Activated naive CD4-positive, alpha-beta T cell treated with anti-CD3 and anti-CD28 coated beads for 36 hours (primary cell): ENCODE measurements at regions not wholly inside any gene's neighbourhood (a gene's known extent, or its start where the extent isn't known, plus 50 kb on each side); places are given as distances from the start of the nearest gene placed in this dataset.

ENCODE experiments used
- CTCF ChIA-PET: fragments of 350-600 bp; sonication (Branson Sonifier 250); formaldehyde crosslinking; loops from one replicate; lab custom pipeline; 2021; ENCODE audit warnings: antibody characterized with exemption; lab: Charles Lee
- DNase-seq: peaks from one replicate; pipeline ENCODE4 v3.0.0-alpha.2; 2020
- H3K27ac Mint-ChIP-seq: one replicate; pipeline ENCODE4 v1.8.0; 2021; ENCODE audit warnings: mild to moderate bottlenecking, mixed read lengths
- H3K27me3 Mint-ChIP-seq: one replicate; pipeline ENCODE4 v1.8.0; 2021; ENCODE audit warnings: low read depth, mixed read lengths
- H3K36me3 Mint-ChIP-seq: one replicate; pipeline ENCODE4 v1.8.0; 2021; ENCODE audit warnings: low read depth, mixed read lengths
- H3K4me1 Mint-ChIP-seq: one replicate; pipeline ENCODE4 v1.8.0; 2021; ENCODE audit warnings: low read depth, mixed read lengths
- H3K4me3 Mint-ChIP-seq: one replicate; pipeline ENCODE4 v1.8.0; 2021; ENCODE audit warnings: mild to moderate bottlenecking, moderate library complexity, mixed read lengths
- H3K9me3 Mint-ChIP-seq: one replicate; pipeline ENCODE4 v1.8.0; 2021; ENCODE audit warnings: mixed read lengths
- intact Hi-C: fragments of 100-400 bp; cut with micrococcal nuclease; formaldehyde crosslinking; loops from one replicate; pipeline ENCODE4 v1.15.1; 2023

DNA sequence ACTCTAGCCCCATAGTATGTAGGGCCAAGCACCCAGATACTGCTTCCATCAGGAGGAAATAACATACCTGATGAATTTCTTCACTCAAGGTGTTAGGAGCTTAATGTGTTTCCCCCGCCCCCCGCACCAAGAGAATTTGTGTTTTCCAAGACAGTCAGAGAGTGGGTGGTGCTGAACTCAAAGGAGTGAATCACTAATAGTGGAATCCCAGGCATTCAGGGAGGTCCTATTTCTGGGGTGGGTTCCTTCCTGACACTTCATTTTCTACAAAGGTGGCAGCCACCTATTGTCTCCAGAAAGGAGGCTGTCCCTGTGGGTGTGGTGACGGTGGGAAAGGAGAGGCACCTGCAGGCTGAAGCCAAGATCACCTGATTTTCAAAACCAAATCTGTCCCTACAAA lies 50.8 kb upstream of the ELF5 start:
- no peak overlapping the region for H3K27ac Mint-ChIP-seq
- no peak for DNase-seq
- no peaks in the 10 kb centered on the region for H3K36me3 Mint-ChIP-seq
- no peaks in the 10 kb centered on the region for H3K4me1 Mint-ChIP-seq
- CTCF ChIA-PET, result no interaction called here
- H3K4me3 Mint-ChIP-seq, result no peak overlapping the region
- H3K27me3 Mint-ChIP-seq, result peaks cover 7% of the 10 kb centered on the region
- H3K9me3 Mint-ChIP-seq, result no peaks in the 10 kb centered on the region
- intact Hi-C loops, result no loop called here

DNA sequence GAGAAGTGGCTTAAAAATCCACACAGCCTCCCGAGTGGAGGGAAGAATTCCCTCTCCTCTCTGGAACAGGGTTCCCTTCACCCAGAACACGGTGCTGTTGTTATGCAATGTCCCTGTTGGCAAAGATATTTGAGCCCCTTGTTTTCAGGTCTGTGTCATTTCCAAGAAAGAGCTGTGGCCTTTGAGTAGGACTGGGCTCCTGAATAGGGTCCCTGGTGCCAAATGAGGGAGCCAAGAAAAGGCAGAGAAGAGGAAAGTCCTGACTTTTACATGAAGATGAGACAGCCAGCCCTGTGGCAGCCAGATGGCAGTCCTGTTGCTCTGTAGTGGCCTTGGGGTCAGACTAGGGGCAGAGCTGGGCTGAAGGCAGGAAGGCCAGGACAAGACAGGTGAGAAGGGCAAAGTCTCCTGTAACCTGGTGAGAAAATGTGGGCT lies 51.2 kb upstream of the ELF5 start:
- Mint-ChIP-seq H3K36me3 (no peaks in the 10 kb centered on the region), H3K4me3 (no peak overlapping the region), H3K4me1 (no peaks in the 10 kb centered on the region), H3K27ac (no peak overlapping the region), H3K27me3 (peaks cover 5% of the 10 kb centered on the region), H3K9me3 (no peaks in the 10 kb centered on the region)
- DNase-seq, result no peak
- intact Hi-C loops, result loop anchor here (1.0 to 5.0 kb wide), 2 partner anchors 326 to 827 kb away; no protein-coding TSS in a partner anchor
- CTCF ChIA-PET, result interaction anchor here (1.4 kb wide), 1 partner anchor 334 kb away, joined by 4 read pairs; no protein-coding TSS in a partner anchor

DNA sequence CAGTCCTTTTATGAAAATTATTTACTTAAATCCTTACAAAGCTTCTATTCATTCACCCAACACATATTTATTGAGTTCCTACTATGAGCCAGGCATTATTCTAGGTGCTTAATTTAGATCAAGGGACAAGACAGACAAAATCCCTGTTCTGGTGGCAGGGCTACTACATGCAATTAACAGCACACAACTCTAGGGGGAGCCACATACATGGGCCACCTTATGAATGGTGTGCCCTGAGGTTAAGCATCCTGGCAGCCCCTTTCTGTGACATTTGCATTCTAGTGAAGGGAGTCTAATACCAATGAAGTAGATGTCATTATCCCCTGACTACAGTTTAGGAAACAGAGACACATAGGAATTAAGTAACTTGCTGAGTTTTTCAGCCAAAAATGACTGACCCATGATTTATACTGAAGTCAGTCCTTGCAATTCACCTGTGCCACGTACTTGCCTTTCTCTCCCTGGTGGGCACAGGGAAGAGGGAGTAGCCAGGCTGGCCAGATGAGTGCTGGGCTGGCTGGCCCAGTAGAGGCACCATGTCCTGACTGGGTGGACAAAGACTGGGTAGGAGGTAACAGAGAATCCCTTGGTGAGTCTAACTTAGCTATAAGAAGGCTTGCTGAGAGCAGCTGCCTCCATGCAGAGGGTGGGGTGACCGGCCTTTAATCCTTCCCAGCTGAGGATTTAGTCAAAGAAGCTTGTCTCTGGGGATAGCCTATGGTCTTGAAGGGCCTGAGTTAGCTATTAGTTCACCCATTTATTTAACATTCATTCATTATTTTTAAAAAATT lies 52.0 kb upstream of the ELF5 start:
- Mint-ChIP-seq H3K4me1 (no peaks in the 10 kb centered on the region), H3K36me3 (no peaks in the 10 kb centered on the region), H3K4me3 (no peak overlapping the region), H3K27ac (no peak overlapping the region), H3K27me3 (peaks cover 5% of the 10 kb centered on the region), H3K9me3 (no peaks in the 10 kb centered on the region)
- intact Hi-C loops, result loop anchor here (1.0 to 5.0 kb wide), 2 partner anchors 326 to 827 kb away; no protein-coding TSS in a partner anchor
- CTCF ChIA-PET, result interaction anchor here (0.8 to 1.4 kb wide), 7 partner anchors 9 to 827 kb away, joined by 3 to 6 read pairs (median 3); no protein-coding TSS in a partner anchor
- peak; percentile 60 for DNase-seq

DNA sequence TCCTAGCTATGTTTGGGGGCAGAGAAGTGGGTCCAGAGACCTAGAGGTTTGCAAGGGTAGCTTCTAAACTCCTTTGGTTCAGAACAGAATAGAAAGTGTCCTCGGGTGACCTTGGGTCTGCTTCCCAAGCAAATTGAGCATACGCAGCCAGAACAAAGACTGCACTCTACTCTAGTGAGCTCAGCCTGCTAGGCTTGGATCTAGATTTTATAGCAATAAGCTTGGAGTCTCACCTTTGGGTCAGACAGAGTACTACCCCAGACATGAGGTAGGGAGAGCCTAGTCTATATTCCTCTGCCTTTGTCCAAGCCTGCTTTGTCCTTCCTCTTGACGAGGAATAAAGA lies 52.6 kb upstream of the ELF5 start:
- DNase-seq, result no peak
- Mint-ChIP-seq H3K36me3 (no peaks in the 10 kb centered on the region), H3K4me3 (no peak overlapping the region), H3K27me3 (peaks cover 4% of the 10 kb centered on the region), H3K9me3 (no peaks in the 10 kb centered on the region), H3K27ac (no peak overlapping the region), H3K4me1 (no peaks in the 10 kb centered on the region)
- CTCF ChIA-PET, result interaction anchor here (0.6 to 1.4 kb wide), 8 partner anchors 8 to 826 kb away, joined by 3 to 6 read pairs (median 3); no protein-coding TSS in a partner anchor
- intact Hi-C loops, result loop anchor here (5.0 kb wide), 1 partner anchor 826 kb away; no protein-coding TSS in a partner anchor

DNA sequence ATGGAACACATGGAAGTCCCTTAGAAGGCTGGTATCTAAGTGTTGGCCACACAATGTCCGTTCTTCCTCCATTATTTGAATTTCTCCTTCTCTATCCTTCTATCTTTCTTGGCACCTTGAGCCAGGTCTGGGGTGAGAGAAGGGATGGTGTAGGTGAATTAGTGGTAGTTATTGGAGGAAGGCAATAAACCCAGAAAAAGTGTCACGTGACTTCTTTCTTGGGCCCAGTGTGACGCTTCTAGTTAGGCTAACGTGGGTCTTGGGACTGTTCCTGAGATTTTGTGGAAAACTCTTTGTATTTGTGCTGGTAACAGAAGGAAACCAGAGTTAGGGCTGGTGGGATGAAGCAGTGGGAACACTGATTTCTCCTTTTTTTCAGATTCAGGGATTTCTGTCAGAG lies 53.1 kb upstream of the ELF5 start:
- no peak for DNase-seq
- CTCF ChIA-PET, result interaction anchor here (0.6 to 1.1 kb wide), 2 partner anchors 54 to 342 kb away, joined by 3 read pairs; no protein-coding TSS in a partner anchor
- Mint-ChIP-seq H3K27me3 (peaks cover 4% of the 10 kb centered on the region), H3K9me3 (no peaks in the 10 kb centered on the region), H3K4me1 (no peaks in the 10 kb centered on the region), H3K36me3 (no peaks in the 10 kb centered on the region), H3K27ac (no peak overlapping the region), H3K4me3 (no peak overlapping the region)
- intact Hi-C loops, result loop anchor here (5.0 kb wide), 1 partner anchor 826 kb away; no protein-coding TSS in a partner anchor

DNA sequence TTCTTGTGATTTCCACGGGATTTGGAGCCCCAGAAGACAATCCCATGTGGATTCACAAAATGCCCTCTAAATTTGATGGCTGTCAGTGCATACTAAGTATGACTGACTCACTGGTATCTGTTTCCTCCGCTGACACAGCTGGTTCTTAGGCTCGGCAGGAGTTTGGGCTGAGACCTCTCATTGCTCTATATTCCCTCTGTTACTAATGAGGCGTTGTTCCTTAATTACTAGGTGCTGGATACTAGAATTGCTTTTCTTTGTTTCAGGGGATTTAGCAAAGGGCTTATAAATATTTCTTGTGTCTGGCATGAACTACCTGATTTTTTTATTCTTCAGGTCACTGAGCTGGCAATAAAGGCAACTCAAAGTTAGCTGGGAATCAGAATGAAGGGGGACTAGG lies 53.2 kb upstream of the EHF start:
- CTCF ChIA-PET, result interaction anchor here (0.6 kb wide), 1 partner anchor 1254 kb away, joined by 5 read pairs; no protein-coding TSS in a partner anchor
- intact Hi-C loops, result loop anchor here (5.0 kb wide), 1 partner anchor 825 kb away; no protein-coding TSS in a partner anchor
- peaks cover 4% of the 10 kb centered on the region for H3K27me3 Mint-ChIP-seq
- no peaks in the 10 kb centered on the region for H3K9me3 Mint-ChIP-seq
- no peaks in the 10 kb centered on the region for H3K36me3 Mint-ChIP-seq
- no peak for DNase-seq
- no peak overlapping the region for H3K27ac Mint-ChIP-seq
- no peaks in the 10 kb centered on the region for H3K4me1 Mint-ChIP-seq
- no peak overlapping the region for H3K4me3 Mint-ChIP-seq

DNA sequence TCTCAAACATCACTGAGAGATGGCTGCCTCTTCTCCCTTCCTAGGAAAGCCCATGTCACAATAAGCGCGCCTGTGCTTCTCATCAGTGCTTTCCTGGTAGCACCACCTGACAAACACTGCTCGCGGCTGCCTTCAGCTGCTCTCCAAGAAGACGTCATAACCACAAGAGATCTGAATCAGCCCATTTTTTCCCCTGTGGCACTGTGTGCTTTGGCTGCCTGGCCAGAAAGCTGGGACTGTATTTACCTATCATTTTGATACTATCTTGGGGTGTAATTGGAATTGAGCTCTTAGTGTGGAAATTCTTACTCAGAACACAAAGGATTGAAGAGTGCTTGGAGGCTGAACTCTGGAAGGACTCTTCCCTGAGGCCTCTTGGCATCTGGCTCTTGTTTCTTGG lies 50.3 kb upstream of the EHF start:
- intact Hi-C loops, result no loop called here
- peak; percentile 31 for DNase-seq
- no peaks in the 10 kb centered on the region for H3K4me1 Mint-ChIP-seq
- CTCF ChIA-PET, result interaction anchor here (1.2 kb wide), 1 partner anchor 82 kb away, joined by 4 read pairs; no protein-coding TSS in a partner anchor
- peaks cover 12% of the 10 kb centered on the region for H3K27me3 Mint-ChIP-seq
- no peaks in the 10 kb centered on the region for H3K36me3 Mint-ChIP-seq
- H3K4me3 Mint-ChIP-seq, result no peak overlapping the region
- H3K27ac Mint-ChIP-seq, result no peak overlapping the region
- no peaks in the 10 kb centered on the region for H3K9me3 Mint-ChIP-seq
